ENCODE measurements at regions not wholly inside any gene's neighbourhood (a gene's known extent, or its start where the extent isn't known, plus 50 kb on each side); places are given as distances from the start of the nearest gene placed in this dataset.

DNA sequence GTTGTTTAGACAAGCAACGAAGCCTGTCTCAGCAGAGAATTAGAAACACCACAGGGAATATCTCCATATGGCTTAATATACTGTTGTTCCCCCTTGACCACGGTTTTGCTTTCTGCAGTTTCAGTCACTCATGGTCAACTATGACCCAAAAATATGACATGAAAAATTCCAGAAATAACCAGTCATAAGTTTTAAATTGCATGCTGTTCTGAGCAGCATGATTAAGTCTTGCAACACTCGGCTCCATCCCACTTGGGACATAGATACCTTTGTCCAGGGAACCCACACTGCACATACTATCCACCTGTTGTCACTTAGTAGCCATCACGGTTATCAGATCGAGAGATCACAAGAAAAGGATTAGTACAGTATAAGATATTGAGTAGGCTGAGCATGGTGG lies 60.7 kb upstream of the FOXK1 start:
- no peaks in the 10 kb centered on the region for H3K36me3 ChIP-seq (replicated peaks)
- DNase-seq: peak; percentile 21
- H3K27me3 ChIP-seq (replicated peaks): no peaks in the 10 kb centered on the region
- H3K4me3 ChIP-seq (ENCODE audit: low read depth, low read length): no peak overlapping the region
- in situ Hi-C loops (cut with HindIII; ENCODE audit: low pct_ligation_motif_present, low sequenced_read_pairs): no loop called here
- peak overlapping the region; percentile 15 for H3K27ac ChIP-seq
- TF ChIP-seq, protein P1, sequence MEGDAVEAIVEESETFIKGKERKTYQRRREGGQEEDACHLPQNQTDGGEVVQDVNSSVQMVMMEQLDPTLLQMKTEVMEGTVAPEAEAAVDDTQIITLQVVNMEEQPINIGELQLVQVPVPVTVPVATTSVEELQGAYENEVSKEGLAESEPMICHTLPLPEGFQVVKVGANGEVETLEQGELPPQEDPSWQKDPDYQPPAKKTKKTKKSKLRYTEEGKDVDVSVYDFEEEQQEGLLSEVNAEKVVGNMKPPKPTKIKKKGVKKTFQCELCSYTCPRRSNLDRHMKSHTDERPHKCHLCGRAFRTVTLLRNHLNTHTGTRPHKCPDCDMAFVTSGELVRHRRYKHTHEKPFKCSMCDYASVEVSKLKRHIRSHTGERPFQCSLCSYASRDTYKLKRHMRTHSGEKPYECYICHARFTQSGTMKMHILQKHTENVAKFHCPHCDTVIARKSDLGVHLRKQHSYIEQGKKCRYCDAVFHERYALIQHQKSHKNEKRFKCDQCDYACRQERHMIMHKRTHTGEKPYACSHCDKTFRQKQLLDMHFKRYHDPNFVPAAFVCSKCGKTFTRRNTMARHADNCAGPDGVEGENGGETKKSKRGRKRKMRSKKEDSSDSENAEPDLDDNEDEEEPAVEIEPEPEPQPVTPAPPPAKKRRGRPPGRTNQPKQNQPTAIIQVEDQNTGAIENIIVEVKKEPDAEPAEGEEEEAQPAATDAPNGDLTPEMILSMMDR (IDR thresholded peaks at IDR 0.05; ENCODE audit: low read depth, low read length, missing control alignments): no peak

DNA sequence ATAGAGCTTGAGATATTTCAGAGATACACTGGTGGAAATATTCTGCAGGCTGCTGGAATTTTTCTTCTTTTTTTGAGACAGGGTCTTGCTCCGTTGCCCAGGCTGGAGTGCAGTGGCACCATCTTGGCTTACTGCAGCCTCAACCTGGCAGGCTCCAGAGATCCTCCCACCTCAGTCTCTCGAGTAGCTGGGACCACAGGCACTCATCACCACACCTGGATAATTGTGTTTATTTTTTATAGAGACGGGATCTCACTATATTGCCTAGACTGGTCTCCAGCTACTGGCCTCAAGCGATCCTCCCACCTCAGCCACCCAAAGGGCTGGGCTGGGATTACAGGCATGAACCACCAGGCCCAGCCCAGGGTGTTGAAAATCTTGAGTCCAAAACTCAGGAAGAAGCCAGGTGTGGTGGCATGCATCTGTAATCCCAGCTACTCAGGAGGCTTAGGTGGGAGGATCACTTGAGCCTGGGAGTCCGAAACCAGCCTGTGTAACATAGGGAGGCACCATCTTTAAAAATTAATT lies 55.7 kb upstream of the FOXK1 start:
- H3K27ac ChIP-seq: no peak overlapping the region
- H3K4me3 ChIP-seq (ENCODE audit: low read depth, low read length): no peak overlapping the region
- H3K27me3 ChIP-seq (replicated peaks): no peaks in the 10 kb centered on the region
- no peak for DNase-seq
- in situ Hi-C loops (cut with HindIII; ENCODE audit: low pct_ligation_motif_present, low sequenced_read_pairs): no loop called here
- no peaks in the 10 kb centered on the region for H3K36me3 ChIP-seq (replicated peaks)
- TF ChIP-seq, protein P1 (IDR thresholded peaks at IDR 0.05; ENCODE audit: low read depth, low read length, missing control alignments): no peak

DNA sequence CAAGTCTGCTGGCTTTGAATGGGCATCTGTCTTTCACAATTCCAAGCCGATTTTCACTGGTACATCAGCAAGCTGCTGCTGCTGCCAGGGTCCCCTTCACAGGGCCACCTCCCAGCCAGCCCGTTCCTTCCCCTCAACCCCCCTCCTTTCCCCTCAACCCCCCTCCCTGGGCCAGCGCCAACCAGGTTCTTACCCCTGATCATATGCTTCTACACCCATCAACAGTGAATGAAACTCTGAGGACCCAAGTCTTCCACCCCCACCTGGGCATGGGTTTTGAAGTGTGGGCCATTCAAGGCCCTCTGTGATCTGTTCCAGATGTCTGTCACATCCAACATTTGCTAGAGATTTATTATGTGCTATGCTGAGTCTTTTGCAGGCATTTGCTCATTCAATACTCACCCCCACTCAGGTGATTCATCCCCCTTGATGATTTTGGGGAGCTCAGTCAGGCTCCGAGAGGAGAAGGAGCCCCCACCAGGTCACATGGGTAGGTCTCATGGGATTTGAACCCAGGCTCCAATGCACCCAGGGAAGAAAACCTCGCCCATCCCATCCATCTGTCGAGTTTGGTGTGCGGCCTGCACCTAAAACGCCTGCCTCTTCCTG lies 52.7 kb upstream of the FOXK1 start:
- no peaks in the 10 kb centered on the region for H3K27me3 ChIP-seq (replicated peaks)
- TF ChIP-seq, protein P1 (IDR thresholded peaks at IDR 0.05; ENCODE audit: low read depth, low read length, missing control alignments): no peak
- in situ Hi-C loops (cut with HindIII; ENCODE audit: low pct_ligation_motif_present, low sequenced_read_pairs): no loop called here
- no peak overlapping the region for H3K27ac ChIP-seq
- no peak for DNase-seq
- H3K36me3 ChIP-seq (replicated peaks): no peaks in the 10 kb centered on the region
- no peak overlapping the region for H3K4me3 ChIP-seq (ENCODE audit: low read depth, low read length)

GRCh38 chr7:4631380-4632179 lies 50.5 kb upstream of the FOXK1 start:
- Histone ChIP-seq H3K27me3 (replicated peaks) (no peaks in the 10 kb centered on the region), H3K27ac (no peak overlapping the region), H3K4me3 (ENCODE audit: low read depth, low read length) (peak overlapping the region; percentile 45), H3K36me3 (replicated peaks) (no peaks in the 10 kb centered on the region)
- TF ChIP-seq, protein P1 (IDR thresholded peaks at IDR 0.05; ENCODE audit: low read depth, low read length, missing control alignments): peak; percentile 87
- peak; percentile 84 for DNase-seq
- in situ Hi-C loops (cut with HindIII; ENCODE audit: low pct_ligation_motif_present, low sequenced_read_pairs): no loop called here
